ENCODE measurements at regions not wholly inside any gene's neighbourhood (a gene's known extent, or its start where the extent isn't known, plus 50 kb on each side); places are given as distances from the start of the nearest gene placed in this dataset.

DNA sequence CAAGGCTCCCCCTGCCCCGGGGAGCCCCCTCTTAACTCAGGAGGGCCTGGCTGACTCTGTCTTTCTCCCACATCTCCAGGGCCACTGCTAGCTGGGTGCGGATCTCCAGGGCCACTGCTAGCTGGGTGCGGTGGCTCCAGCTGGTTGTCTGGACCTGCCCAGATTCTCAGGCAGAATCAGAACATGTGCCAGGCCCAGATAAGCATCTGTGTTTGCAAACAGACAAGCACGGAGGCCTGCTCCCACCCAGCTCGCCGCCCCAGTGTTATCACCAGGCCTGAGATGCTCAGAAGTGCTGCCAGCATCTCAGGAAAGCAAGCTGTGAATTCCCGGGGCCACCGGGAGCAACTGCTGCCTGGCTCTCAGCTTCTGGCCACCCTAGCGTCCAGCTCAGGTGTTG lies 98.4 kb upstream of the FZD10 start:
- Histone ChIP-seq H3K27ac (ENCODE audit: low read depth, low read length) (no peak overlapping the region), H3K9ac (ENCODE audit: low read length) (no peak overlapping the region), H3K27me3 (ENCODE audit: control insufficient read depth, insufficient read depth, low read length) (no peaks in the 10 kb centered on the region), H3K4me1 (ENCODE audit: control insufficient read depth, insufficient read depth, low read length) (no peaks in the 10 kb centered on the region), H3K36me3 (ENCODE audit: control insufficient read depth, insufficient read depth, low read length) (no peaks in the 10 kb centered on the region), H3K4me3 (ENCODE audit: low read length) (no peak overlapping the region)

DNA sequence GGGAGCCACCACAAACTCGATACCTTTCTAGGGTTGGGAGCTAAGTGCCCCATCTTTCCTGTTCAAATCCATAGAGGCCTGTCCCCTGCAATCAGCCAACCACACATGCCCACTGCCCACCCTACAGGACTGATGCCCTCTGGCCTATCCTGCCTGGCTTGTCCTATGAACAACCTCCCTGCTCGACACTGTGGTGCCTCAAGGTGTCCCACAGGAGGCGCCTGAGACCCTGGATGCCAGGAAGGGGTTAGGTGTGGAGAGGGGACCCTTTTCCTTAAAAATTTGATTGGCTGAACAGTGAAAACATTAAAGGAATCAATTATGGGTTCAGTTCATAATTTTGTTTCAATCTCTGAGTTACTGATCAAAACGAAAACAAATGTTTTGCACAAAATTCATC lies 97.3 kb upstream of the FZD10 start:
- H3K9ac ChIP-seq (ENCODE audit: low read length), result no peak overlapping the region
- no peaks in the 10 kb centered on the region for H3K27me3 ChIP-seq (ENCODE audit: control insufficient read depth, insufficient read depth, low read length)
- no peaks in the 10 kb centered on the region for H3K4me1 ChIP-seq (ENCODE audit: control insufficient read depth, insufficient read depth, low read length)
- no peaks in the 10 kb centered on the region for H3K36me3 ChIP-seq (ENCODE audit: control insufficient read depth, insufficient read depth, low read length)
- no peak overlapping the region for H3K27ac ChIP-seq (ENCODE audit: low read depth, low read length)
- no peak overlapping the region for H3K4me3 ChIP-seq (ENCODE audit: low read length)

DNA sequence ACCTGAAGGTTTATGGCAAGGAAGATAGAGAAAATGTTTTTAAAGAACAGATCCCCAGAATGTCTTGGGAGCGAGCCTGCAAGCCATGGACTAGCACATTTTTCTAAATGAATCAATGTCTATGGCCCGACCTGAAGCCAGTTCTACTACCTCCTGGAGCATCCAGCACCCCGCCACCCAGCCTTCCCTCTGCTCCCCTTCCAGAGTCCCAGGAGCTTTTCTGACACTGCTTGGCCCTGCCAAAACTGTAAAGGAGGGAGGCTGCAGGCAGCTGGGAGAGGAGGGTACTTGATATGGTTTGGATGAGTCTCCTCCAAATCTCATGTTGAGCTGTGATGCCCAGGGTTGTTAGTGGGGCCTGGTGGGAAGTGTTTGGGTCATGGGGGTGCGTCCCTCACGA lies 95.5 kb upstream of the FZD10 start:
- H3K27ac ChIP-seq (ENCODE audit: low read depth, low read length), result no peak overlapping the region

DNA sequence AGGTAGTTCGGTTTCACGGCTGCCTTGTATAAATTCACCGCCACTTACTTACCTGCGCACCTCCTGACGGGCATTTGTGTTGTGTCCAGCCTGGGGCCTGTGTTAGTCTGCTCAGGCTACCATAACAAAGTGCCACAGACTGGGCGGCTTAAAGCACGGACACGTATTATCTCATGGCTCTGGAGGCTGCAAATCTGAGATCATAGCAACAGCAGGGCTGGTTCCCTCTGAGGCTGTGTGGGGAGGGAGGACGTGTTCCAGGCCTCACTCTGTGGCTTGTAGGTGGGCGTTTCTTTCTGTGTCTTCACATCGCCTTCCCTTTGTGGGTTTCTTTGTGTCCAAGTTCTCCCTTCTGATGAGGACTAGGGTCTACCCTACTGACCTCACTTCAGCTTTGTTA lies 93.5 kb upstream of the FZD10 start:
- Histone ChIP-seq H3K27ac (ENCODE audit: low read depth, low read length) (no peak overlapping the region), H3K27me3 (ENCODE audit: control insufficient read depth, insufficient read depth, low read length) (no peaks in the 10 kb centered on the region), H3K9ac (ENCODE audit: low read length) (no peak overlapping the region), H3K4me1 (ENCODE audit: control insufficient read depth, insufficient read depth, low read length) (no peaks in the 10 kb centered on the region), H3K36me3 (ENCODE audit: control insufficient read depth, insufficient read depth, low read length) (no peaks in the 10 kb centered on the region), H3K4me3 (ENCODE audit: low read length) (no peak overlapping the region)

More for the DNA sequence above, 95.5 kb upstream of the FZD10 start:
- Histone ChIP-seq H3K36me3 (ENCODE audit: control insufficient read depth, insufficient read depth, low read length) (no peaks in the 10 kb centered on the region), H3K27me3 (ENCODE audit: control insufficient read depth, insufficient read depth, low read length) (no peaks in the 10 kb centered on the region), H3K4me1 (ENCODE audit: control insufficient read depth, insufficient read depth, low read length) (no peaks in the 10 kb centered on the region), H3K4me3 (ENCODE audit: low read length) (no peak overlapping the region), H3K9ac (ENCODE audit: low read length) (no peak overlapping the region)

DNA sequence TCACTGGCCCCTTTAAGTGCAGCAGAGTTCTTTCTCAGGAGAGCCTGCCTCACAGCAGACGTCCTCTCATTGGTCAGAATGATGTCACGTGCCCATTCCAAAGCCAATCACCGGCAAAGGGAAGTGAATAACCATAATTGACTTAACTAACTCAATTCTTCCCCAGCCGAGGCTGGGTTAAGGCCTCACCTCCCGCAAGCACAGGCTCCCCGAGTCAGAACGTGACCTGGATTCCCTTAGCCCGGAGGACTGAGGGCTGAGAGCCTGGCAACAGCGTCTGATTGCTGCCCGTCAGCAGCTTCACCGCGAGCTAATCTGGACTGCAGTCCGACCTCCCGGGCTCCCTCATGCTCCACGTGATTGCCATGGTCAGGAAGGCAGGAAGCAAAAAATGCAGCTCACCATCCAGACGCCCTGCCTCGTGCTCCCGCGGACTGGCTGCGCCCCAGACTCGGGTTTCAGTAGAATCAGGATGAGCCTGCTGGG lies 92.1 kb upstream of the FZD10 start:
- Histone ChIP-seq H3K27me3 (ENCODE audit: control insufficient read depth, insufficient read depth, low read length) (no peaks in the 10 kb centered on the region), H3K36me3 (ENCODE audit: control insufficient read depth, insufficient read depth, low read length) (no peaks in the 10 kb centered on the region), H3K4me1 (ENCODE audit: control insufficient read depth, insufficient read depth, low read length) (no peaks in the 10 kb centered on the region), H3K4me3 (ENCODE audit: low read length) (no peak overlapping the region), H3K27ac (ENCODE audit: low read depth, low read length) (no peak overlapping the region), H3K9ac (ENCODE audit: low read length) (no peak overlapping the region)

DNA sequence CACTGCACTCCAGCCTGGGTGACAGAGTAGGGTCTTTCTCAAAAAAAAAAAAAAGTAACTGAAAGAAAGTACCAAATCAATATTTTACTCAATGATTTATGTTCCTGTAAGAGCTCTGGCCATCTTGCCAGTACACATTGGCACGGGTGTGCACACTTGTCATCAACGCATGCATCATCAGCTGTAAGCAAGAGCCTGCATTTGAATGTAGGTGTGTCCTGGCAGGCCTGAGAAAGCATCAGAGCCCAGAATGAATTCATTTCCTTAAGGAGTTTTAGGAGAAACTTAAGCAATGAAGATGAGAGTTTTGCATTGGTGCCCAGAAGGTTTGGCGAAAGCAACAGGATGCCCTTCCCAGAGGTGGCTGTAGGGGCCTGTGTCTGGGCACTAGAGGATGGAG lies 88.5 kb upstream of the FZD10 start:
- no peak overlapping the region for H3K4me3 ChIP-seq (ENCODE audit: low read length)
- H3K4me1 ChIP-seq (ENCODE audit: control insufficient read depth, insufficient read depth, low read length), result no peaks in the 10 kb centered on the region
- no peaks in the 10 kb centered on the region for H3K27me3 ChIP-seq (ENCODE audit: control insufficient read depth, insufficient read depth, low read length)
- no peaks in the 10 kb centered on the region for H3K36me3 ChIP-seq (ENCODE audit: control insufficient read depth, insufficient read depth, low read length)
- H3K9ac ChIP-seq (ENCODE audit: low read length), result no peak overlapping the region
- no peak overlapping the region for H3K27ac ChIP-seq (ENCODE audit: low read depth, low read length)

DNA sequence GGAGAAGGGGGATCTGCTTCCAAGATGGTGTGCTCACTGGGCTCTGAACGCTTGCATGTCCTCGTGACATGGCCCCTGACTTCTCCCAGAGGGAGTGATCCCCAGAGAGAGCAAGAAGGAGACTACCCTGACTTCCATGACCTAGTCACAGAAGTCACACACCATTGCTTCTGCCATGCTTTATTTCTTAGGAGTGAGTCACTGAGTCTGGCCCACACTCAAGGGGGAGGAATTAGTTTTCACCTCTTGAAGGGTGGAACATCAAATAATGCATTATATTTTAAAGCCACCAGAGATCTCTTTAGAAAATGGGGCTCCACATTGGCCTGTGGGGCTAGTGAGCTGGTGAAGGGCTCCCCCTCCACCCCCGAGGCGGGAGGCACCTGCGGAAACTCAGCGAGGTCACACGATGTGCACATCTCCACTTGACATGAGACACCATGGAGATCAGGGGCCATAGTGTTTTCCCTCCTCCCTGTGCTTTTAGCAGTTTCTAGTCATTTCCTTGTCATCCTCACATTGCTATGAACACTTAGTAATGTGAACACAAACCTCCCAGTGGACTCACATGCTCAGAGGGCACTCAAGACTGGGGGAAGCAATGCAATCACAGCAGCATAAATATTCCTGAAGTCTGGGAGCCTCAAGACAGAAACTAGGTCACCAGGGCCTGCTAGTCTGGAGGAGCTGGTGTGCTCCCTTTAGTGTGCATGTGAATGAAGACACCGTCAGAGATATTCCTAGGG lies 87.4 kb upstream of the FZD10 start:
- no peaks in the 10 kb centered on the region for H3K36me3 ChIP-seq (ENCODE audit: control insufficient read depth, insufficient read depth, low read length)
- no peak overlapping the region for H3K9ac ChIP-seq (ENCODE audit: low read length)
- H3K27me3 ChIP-seq (ENCODE audit: control insufficient read depth, insufficient read depth, low read length), result no peaks in the 10 kb centered on the region
- no peak overlapping the region for H3K27ac ChIP-seq (ENCODE audit: low read depth, low read length)
- no peak overlapping the region for H3K4me3 ChIP-seq (ENCODE audit: low read length)
- H3K4me1 ChIP-seq (ENCODE audit: control insufficient read depth, insufficient read depth, low read length), result no peaks in the 10 kb centered on the region

DNA sequence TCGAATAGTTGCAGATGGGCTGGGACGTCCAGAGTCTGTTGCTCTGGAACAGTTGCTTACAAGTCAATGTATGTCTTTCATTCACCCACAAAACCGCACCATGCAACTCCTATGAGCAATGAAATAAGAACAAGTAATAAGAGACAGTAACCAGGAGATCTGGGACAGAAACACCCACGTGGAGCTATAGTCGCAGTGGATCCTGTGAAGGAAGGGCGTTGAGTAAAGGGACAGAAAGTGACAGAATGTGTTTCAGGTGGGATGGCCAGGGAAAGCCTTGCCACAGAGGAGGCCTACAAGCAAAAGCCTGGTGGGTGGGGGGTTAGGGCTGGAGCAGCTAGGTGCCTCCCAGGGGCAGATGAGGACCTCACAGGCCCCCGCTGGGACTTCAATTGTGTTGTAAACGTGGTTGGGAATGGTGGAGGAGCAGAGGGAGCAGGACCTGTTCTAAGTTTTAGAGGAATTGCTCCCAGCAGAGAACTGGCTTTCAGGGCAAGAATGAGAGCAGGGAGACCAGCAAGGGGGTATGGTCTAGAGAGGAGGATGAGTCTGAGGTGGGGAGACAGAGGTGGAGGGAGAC lies 86.7 kb upstream of the FZD10 start:
- Histone ChIP-seq H3K27me3 (ENCODE audit: control insufficient read depth, insufficient read depth, low read length) (no peaks in the 10 kb centered on the region), H3K27ac (ENCODE audit: low read depth, low read length) (no peak overlapping the region), H3K9ac (ENCODE audit: low read length) (no peak overlapping the region), H3K36me3 (ENCODE audit: control insufficient read depth, insufficient read depth, low read length) (no peaks in the 10 kb centered on the region), H3K4me3 (ENCODE audit: low read length) (no peak overlapping the region), H3K4me1 (ENCODE audit: control insufficient read depth, insufficient read depth, low read length) (no peaks in the 10 kb centered on the region)

DNA sequence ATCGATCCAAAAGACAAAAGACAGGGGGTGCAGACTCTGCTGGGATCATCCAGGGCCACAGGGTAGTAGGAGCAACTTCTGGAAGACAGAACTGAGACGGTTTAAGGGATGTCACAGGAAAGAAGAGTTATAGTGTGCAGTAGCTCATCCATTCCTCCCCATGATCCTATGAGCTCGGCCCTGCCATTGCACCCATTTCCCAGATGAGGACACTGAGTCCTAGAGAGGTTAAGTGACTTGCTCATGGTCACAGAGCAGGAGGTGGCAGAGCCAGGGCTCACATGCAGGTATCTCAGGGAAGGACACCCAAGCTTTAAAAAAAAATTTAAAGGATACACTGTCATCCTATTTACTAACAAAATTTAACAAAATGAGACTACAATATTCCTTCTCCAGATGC lies 86.1 kb upstream of the FZD10 start:
- no peak overlapping the region for H3K9ac ChIP-seq (ENCODE audit: low read length)
- no peak overlapping the region for H3K4me3 ChIP-seq (ENCODE audit: low read length)
- no peaks in the 10 kb centered on the region for H3K27me3 ChIP-seq (ENCODE audit: control insufficient read depth, insufficient read depth, low read length)
- no peaks in the 10 kb centered on the region for H3K36me3 ChIP-seq (ENCODE audit: control insufficient read depth, insufficient read depth, low read length)
- no peaks in the 10 kb centered on the region for H3K4me1 ChIP-seq (ENCODE audit: control insufficient read depth, insufficient read depth, low read length)
- no peak overlapping the region for H3K27ac ChIP-seq (ENCODE audit: low read depth, low read length)

DNA sequence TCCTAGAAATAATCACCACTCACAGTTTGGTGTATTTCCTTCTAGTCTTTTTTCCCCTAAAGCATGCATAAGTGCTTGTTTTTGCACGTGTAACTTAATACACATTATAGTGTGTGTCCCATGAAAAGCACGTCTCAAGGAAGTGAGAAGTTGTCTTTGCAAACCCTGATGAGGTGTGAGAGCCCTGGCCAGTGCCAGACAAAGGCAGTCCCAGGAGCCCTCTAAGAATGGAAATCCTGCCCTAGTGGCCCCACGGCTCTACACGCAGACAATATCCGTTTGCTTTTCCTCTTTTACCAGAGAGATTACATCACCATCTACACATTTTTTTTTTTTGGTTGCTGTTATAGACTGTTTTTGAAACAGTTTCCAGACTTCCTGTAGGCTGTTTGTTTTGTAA lies 85.5 kb upstream of the FZD10 start:
- no peak overlapping the region for H3K9ac ChIP-seq (ENCODE audit: low read length)
- no peak overlapping the region for H3K4me3 ChIP-seq (ENCODE audit: low read length)
- no peaks in the 10 kb centered on the region for H3K4me1 ChIP-seq (ENCODE audit: control insufficient read depth, insufficient read depth, low read length)
- no peaks in the 10 kb centered on the region for H3K36me3 ChIP-seq (ENCODE audit: control insufficient read depth, insufficient read depth, low read length)
- no peaks in the 10 kb centered on the region for H3K27me3 ChIP-seq (ENCODE audit: control insufficient read depth, insufficient read depth, low read length)
- H3K27ac ChIP-seq (ENCODE audit: low read depth, low read length), result no peak overlapping the region

DNA sequence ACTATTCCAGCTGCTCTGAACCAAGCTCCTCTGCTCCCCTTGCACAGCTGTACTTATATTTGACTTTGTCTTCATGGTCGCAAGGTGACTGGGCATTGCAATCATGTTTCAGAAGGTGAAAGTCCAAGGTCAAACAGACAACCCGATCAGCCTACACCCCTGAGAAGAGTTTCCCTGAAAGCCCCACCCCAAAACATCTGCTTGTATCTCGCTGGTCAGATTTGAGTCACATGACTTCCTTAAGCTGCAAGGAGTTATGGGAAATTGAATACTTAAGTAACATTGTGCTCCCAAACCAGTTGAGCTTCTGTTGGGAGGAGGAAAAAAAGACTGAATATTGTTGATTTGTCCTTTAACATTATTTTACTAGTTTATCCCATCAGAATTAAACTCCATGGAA lies 83.4 kb upstream of the FZD10 start:
- no peak overlapping the region for H3K9ac ChIP-seq (ENCODE audit: low read length)
- no peaks in the 10 kb centered on the region for H3K4me1 ChIP-seq (ENCODE audit: control insufficient read depth, insufficient read depth, low read length)
- no peaks in the 10 kb centered on the region for H3K36me3 ChIP-seq (ENCODE audit: control insufficient read depth, insufficient read depth, low read length)
- H3K27me3 ChIP-seq (ENCODE audit: control insufficient read depth, insufficient read depth, low read length), result no peaks in the 10 kb centered on the region
- no peak overlapping the region for H3K27ac ChIP-seq (ENCODE audit: low read depth, low read length)
- H3K4me3 ChIP-seq (ENCODE audit: low read length), result no peak overlapping the region

DNA sequence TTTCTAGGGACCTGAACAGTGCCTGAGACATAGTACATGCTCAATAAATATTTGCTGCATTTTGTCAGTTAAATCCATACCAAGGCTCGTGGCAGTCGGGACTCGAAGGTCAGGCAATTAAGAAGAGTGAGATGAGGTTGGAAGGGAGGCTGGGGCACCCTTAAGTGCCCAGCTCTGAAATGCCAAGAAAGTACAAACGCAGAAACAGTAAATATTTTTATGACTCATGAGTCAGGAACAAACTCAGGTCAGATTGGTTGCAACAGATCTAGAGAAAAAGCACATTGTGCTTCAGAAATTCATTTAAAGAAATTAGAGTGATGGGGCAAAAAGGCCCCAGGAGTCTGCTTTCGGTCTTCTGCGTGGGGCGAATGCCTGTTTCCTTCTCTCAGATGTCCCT lies 83.0 kb upstream of the FZD10 start:
- no peak overlapping the region for H3K4me3 ChIP-seq (ENCODE audit: low read length)
- no peak overlapping the region for H3K9ac ChIP-seq (ENCODE audit: low read length)
- H3K36me3 ChIP-seq (ENCODE audit: control insufficient read depth, insufficient read depth, low read length), result no peaks in the 10 kb centered on the region
- no peak overlapping the region for H3K27ac ChIP-seq (ENCODE audit: low read depth, low read length)
- H3K4me1 ChIP-seq (ENCODE audit: control insufficient read depth, insufficient read depth, low read length), result no peaks in the 10 kb centered on the region
- no peaks in the 10 kb centered on the region for H3K27me3 ChIP-seq (ENCODE audit: control insufficient read depth, insufficient read depth, low read length)

DNA sequence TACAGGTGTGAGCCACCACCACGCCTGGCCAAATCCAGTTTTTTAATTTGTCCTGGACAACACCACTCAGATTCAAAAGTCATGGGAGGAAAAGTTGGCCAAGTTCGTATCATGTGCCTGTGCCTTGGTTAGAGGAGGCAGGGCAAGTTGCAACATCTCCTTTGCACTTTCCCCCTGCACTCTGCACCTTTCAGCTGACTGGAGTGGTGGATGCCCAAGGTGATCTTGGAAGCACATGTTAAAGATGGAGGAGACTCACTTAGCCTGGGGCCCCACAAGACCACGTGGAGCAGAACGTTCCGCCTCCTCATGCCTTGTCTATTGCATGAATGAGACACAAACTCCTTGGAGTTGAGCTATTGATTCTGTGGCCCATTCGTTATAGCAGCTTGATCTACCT lies 82.1 kb upstream of the FZD10 start:
- Histone ChIP-seq H3K4me1 (ENCODE audit: control insufficient read depth, insufficient read depth, low read length) (no peaks in the 10 kb centered on the region), H3K27me3 (ENCODE audit: control insufficient read depth, insufficient read depth, low read length) (no peaks in the 10 kb centered on the region), H3K27ac (ENCODE audit: low read depth, low read length) (no peak overlapping the region), H3K4me3 (ENCODE audit: low read length) (no peak overlapping the region), H3K9ac (ENCODE audit: low read length) (no peak overlapping the region), H3K36me3 (ENCODE audit: control insufficient read depth, insufficient read depth, low read length) (no peaks in the 10 kb centered on the region)
